ENCODE measurements at regions not wholly inside any gene's neighbourhood (a gene's known extent, or its start where the extent isn't known, plus 50 kb on each side); places are given as distances from the start of the nearest gene placed in this dataset.

- no peak overlapping the region for H3K4me2 ChIP-seq (ENCODE audit: low read length)
- no peak overlapping the region for H2AFZ ChIP-seq (ENCODE audit: low read depth, low read length, poor library complexity, severe bottlenecking)
- DNase-seq (ENCODE audit: low read depth, low spot score): no peak
- TF ChIP-seq ELF1 (IDR thresholded peaks at IDR 0.05; ENCODE audit: borderline replicate concordance, low read depth): no peak
- TF ChIP-seq MAX (IDR thresholded peaks at IDR 0.05): no peak
- TF ChIP-seq RAD21 (IDR thresholded peaks at IDR 0.05; ENCODE audit: low read depth): no peak
- TF ChIP-seq TCF7L2 (IDR thresholded peaks at IDR 0.05; ENCODE audit: borderline replicate concordance, extremely low read depth, insufficient read depth, insufficient read length): no peak
- TF ChIP-seq POLR2A (IDR thresholded peaks at IDR 0.05; ENCODE audit: borderline replicate concordance, extremely low read depth, insufficient read depth, insufficient read length): no peak
- no peak for TF ChIP-seq FOSL1 (IDR thresholded peaks at IDR 0.05; ENCODE audit: low read depth)
- TF ChIP-seq CTCF (IDR thresholded peaks at IDR 0.05 in 2 of 3, conservative IDR thresholded peaks at IDR 0.05 in 1 of 3; ENCODE audit: borderline replicate concordance in 1 of 3, insufficient read depth in 1 of 3, low read depth in 2 of 3, low read length in 2 of 3): no peak
- TF ChIP-seq EZH2 (IDR thresholded peaks at IDR 0.05): no peak
- no peak for TF ChIP-seq CEBPB (IDR thresholded peaks at IDR 0.05; ENCODE audit: low read depth)
- TF ChIP-seq SIN3A (IDR thresholded peaks at IDR 0.05; ENCODE audit: low read depth): no peak
- TF ChIP-seq ATF3 (IDR thresholded peaks at IDR 0.05): no peak
- TF ChIP-seq EGR1 (IDR thresholded peaks at IDR 0.05; ENCODE audit: low read depth): no peak
- no peak for TF ChIP-seq EZH2phosphoT487 (IDR thresholded peaks at IDR 0.05; ENCODE audit: borderline replicate concordance)
- TF ChIP-seq YY1 (IDR thresholded peaks at IDR 0.05; ENCODE audit: extremely low read depth, insufficient replicate concordance, low read depth, low read length): no peak
- TF ChIP-seq SP1 (IDR thresholded peaks at IDR 0.05; ENCODE audit: low read depth): no peak
- no peak for TF ChIP-seq ZFX (IDR thresholded peaks at IDR 0.05)
- TF ChIP-seq ZBTB33 (IDR thresholded peaks at IDR 0.05; ENCODE audit: extremely low read depth, insufficient replicate concordance, low read length): no peak
- TF ChIP-seq ZNF274 (IDR thresholded peaks at IDR 0.05; ENCODE audit: low read depth, low read length): no peak
- no peak for TF ChIP-seq REST (IDR thresholded peaks at IDR 0.05; ENCODE audit: low read depth)
- TF ChIP-seq JUND (IDR thresholded peaks at IDR 0.05): no peak
- H3K36me3 ChIP-seq (ENCODE audit: control insufficient read depth in 1 of 2, insufficient read depth in 2 of 2, low read length in 2 of 2): no peaks in the 10 kb centered on the region
- BruUV-seq (replicated peaks): no TSS peak
- ChIA-PET RAD21 (ENCODE audit: low non-redundant PET in 1 of 2, low total read pairs in 2 of 2, uncharacterized antibody in 2 of 2, unreplicated experiment in 2 of 2) (no interaction called here), POLR2A (no interaction called here), CTCF (no interaction called here)
- no peaks in the 10 kb centered on the region for H3K4me1 ChIP-seq (ENCODE audit: control insufficient read depth in 1 of 2, insufficient read depth in 2 of 2, low read length in 2 of 2)
- no peaks in the 10 kb centered on the region for H3K79me2 ChIP-seq (ENCODE audit: insufficient read depth, low read length)
- H3K9me3 ChIP-seq (ENCODE audit: control insufficient read depth in 1 of 2, insufficient read depth in 1 of 2, low read depth in 1 of 2, low read length in 2 of 2): no peaks in the 10 kb centered on the region
- no peaks in the 10 kb centered on the region for H4K20me1 ChIP-seq (ENCODE audit: insufficient read depth)
- H3K9ac ChIP-seq (ENCODE audit: low read length): no peak overlapping the region
- no peaks in the 10 kb centered on the region for H3K9me2 ChIP-seq (ENCODE audit: insufficient read depth)
- ATAC-seq: no peak
- H3K27ac ChIP-seq (ENCODE audit: low read depth, low read length): no peak overlapping the region
- intact Hi-C loops (cut with micrococcal nuclease): no loop called here
- no peaks in the 10 kb centered on the region for H3K27me3 ChIP-seq (ENCODE audit: insufficient read depth, low read length)
- H3K4me3 ChIP-seq (replicated peaks in 1 of 2; ENCODE audit: low read depth in 1 of 2, low read length in 2 of 2): no peak overlapping the region
Observed at GRCh38 chr3:153657461-153657860, 463.7 kb upstream of the ARHGEF26 start.

All from HCT116 (cell line).